Adrenal gland (tissue), 5 donors: ENCODE measurements at regions not wholly inside any gene's neighbourhood (a gene's known extent, or its start where the extent isn't known, plus 50 kb on each side); places are given as distances from the start of the nearest gene placed in this dataset.

ENCODE experiments used
- POLR2A ChIP-seq, 2 donors: fragments of 450-650 bp; IDR thresholded peaks; one replicate each; pipeline ENCODE4 v1.6.1; 2017; ENCODE audit warnings: antibody characterized with exemption in 2 of 2, mild to moderate bottlenecking in 2 of 2, moderate library complexity in 1 of 2
- TF ChIP-seq, protein P1 (sequence below), 6 experiments: fragments of 450-650 bp in 4 of 6; fragments of 200-600 bp in 2 of 6; sonication (generic) in 1 of 6; IDR thresholded peaks; 1 replicate in 5 of 6; 2 replicates in 1 of 6; pipeline versions ENCODE4 v1.5.1 to v1.8.0; 2016 to 2021; ENCODE audit warnings: antibody characterized with exemption in 6 of 6, mild to moderate bottlenecking in 2 of 6, moderate library complexity in 1 of 6
- donor health status: DM: no; HTN: no; CAD: no.

DNA sequence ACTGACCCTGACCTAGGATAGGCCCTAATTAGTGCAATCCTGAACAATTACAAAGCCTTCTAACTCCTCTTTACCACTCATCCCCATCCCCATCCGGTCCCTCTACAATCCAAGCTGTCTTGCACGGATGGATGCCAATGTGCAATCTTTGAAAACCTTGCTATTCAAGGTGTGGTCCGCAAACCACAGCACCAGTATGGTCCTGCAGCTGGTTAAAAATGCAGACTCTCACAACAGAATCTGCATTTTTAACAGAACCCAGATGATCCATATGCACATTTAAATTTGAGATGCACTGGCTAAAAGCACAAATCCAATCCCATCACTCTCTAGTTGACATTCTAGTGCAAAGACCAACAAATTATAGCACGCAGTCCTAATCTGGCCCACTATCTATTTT is 230.6 kb upstream of the KRR1 start:
- TF ChIP-seq, protein P1, sequence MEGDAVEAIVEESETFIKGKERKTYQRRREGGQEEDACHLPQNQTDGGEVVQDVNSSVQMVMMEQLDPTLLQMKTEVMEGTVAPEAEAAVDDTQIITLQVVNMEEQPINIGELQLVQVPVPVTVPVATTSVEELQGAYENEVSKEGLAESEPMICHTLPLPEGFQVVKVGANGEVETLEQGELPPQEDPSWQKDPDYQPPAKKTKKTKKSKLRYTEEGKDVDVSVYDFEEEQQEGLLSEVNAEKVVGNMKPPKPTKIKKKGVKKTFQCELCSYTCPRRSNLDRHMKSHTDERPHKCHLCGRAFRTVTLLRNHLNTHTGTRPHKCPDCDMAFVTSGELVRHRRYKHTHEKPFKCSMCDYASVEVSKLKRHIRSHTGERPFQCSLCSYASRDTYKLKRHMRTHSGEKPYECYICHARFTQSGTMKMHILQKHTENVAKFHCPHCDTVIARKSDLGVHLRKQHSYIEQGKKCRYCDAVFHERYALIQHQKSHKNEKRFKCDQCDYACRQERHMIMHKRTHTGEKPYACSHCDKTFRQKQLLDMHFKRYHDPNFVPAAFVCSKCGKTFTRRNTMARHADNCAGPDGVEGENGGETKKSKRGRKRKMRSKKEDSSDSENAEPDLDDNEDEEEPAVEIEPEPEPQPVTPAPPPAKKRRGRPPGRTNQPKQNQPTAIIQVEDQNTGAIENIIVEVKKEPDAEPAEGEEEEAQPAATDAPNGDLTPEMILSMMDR (IDR thresholded peaks at IDR 0.05), result no peak
- TF ChIP-seq POLR2A (IDR thresholded peaks at IDR 0.05), result no peak
